GM18519 (cell line): ENCODE measurements at regions not wholly inside any gene's neighbourhood (a gene's known extent, or its start where the extent isn't known, plus 50 kb on each side); places are given as distances from the start of the nearest gene placed in this dataset.

Experiments used
- ATAC-seq: cut with Tn5 transposase; IDR thresholded peaks from one replicate; pipeline ENCODE4 v1.9.1; 2021; ENCODE audit warnings: mild to moderate bottlenecking, moderate library complexity; ENCODE audit not compliant: unreplicated experiment, low FRiP score

DNA sequence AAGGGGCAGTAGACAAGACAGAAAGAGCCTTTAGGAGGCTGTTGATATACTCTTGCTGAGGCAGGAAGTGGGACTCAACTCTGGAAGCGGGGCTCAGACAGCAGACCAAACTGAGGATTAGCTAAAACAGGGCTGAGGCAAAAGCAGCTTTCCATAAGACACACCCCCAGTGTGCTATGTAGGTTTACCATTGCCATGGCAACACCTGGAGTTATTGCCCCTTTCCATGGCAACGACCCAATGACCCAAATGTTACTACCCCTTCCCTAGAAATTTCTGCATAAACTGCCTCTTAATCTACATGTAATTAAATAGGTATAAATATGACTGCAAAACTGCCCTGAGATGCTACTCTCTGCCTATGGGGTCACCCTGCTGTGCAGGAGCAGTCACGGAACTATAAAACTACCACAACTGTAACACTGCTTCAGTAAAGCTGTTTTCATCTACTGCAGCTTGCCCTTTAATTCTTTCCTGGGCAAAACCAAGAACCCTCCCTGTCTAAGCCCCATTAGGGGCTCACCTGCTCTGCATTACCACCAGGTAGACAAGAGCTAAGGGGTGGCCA lies 348.4 kb upstream of the PODXL start:
- no peak for ATAC-seq

DNA sequence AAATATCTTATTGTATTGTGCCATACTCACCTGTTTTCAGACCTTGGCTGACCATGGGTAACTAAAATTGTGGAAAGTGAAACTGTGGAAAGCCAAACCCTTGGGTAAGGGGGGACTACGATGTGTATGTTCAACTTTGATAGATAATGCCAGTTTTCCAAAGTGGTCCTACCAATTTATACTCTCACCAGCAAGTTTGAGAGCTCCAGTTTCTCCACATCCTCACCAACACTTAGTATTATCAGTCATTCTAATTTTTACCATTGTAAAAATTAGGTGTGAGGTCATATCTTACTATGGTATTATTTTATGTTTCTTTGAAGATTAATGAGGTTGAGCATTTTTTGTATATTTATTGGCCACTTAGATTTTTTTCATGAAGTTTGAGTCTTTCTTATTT lies 346.9 kb upstream of the PODXL start:
- ATAC-seq, result no peak

DNA sequence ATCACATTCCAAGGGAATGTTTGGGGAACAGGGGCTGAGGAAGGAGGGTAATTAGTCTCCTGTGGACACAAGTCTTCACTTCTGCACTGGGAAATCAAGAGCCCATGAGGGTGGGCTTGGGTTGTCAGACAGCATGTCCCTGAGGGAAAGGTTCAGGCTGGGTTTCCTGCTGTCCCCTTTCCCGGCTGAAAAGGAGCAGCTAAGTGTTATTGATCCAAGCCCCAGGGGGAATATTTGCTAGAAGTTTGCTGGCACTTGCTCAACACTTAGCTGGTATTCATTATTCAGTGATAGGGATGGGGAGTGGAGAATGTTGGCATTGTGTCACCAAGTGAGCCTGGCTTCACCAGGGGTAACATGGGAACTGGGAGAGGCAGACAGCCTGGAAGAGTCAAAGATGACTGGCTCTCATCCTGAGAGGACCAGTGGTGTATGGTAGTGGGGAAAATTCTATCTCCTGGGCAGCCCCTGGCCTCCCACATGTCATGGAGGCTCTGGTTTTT lies 344.4 kb upstream of the PODXL start:
- ATAC-seq, result no peak

DNA sequence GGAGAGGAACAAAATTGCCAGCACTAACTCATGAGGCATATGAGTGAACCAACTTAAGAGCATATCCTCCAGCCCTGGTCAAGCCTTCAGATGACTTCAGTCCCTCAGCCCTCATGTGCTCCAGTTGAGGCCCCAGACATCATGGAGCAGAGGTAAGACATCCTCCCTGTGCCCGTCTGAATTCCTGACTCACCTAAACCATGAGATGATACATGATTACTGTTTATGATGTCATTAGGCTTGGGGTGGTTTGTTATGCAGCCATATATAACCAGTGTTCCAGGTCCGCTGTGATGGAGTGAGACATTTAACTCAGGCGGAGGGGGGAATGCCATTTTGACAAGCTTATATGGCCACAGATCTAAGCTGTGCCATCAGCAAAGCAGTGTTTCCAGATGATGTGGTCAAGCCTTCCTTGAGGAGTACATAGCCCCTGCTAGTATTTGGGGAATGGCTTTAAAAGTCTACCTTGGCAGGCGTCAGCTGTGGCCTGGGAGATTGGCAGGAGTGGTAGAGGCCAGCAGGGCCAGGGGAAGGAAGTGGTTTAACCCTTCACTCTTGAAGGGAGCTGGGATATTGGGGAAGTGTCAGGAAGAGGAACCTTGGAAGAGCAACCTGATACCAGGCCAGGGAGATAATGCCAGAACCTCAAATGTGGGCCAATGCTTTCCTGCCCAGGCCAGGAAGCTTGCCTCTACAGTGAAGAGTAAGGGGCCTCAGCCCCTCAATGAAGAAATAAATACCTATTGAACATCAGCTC lies 343.0 kb upstream of the PODXL start:
- ATAC-seq, result no peak

DNA sequence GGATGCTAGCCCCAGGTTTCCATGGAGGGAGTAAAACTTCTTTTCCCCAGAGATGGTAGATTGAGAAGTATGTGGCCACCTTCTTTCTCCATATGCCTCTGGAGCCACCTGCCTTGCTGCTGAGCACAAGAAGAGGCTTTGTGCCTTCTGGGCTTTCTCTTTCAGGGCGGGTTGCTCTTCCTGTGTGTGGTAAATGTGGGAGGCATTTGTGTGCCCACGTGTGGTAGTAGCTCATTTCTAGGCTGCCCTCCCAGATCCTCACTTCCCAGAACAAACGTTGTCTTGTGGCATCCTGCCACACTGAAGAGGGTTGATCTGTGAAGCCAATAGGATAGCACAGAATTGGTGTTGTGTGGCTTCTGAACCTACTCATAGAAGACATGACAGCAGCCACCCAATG lies 342.0 kb upstream of the PODXL start:
- no peak for ATAC-seq

DNA sequence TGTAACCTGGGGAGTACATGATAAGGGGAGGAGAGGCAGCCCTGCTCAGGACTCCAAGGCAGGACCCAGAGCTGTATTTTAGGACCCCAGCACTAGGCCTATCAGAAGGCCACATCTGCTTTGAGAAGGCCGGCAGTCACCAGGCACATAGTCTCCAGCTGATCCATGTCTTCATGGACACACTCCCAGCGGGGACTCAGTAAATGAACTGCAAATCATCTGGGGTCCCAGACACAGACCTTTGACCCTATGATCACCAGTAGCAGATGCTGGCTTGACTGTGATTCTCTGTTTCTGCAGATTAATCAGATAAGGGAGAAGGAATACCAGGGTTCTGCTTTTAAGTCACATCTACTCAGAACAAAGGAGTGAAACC lies 341.4 kb upstream of the PODXL start:
- ATAC-seq, result no peak

DNA sequence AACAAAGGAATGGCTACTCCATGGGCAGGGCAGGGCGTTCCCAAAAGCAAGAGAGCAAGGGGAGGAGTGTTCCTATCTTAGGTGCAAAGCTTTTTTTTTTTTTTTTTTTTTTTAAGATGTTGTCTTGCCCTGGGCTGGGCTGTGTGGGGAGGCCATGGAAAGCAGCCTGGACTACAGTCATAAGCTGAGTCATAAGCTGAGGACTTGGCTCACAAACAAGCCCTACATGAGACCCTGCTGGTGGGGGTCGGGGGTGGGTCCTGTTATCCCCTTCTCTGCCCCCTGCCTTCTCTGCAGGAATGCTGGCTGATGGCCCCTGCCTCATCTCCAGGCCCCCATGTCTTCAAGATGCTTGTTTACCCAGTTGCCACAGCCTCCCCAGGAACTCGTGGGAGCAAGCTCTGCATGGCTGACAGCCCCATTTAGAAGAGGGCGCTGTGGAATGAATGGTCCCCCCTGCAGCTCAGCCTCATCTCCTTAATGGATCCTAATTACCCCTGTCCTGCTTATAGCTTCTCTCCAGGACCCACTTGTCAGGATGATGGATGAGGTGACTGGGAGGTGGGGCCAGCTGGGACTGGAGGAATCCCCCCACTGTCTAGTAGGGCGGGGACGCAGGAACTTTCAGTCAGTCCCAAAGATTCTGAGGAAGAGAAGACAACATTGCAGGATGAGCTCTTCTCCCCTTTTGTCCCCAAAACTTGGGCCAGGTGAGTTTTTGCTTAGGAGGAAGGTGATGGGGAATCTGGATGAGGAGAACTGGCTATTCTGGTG lies 340.8 kb upstream of the PODXL start:
- no peak for ATAC-seq

DNA sequence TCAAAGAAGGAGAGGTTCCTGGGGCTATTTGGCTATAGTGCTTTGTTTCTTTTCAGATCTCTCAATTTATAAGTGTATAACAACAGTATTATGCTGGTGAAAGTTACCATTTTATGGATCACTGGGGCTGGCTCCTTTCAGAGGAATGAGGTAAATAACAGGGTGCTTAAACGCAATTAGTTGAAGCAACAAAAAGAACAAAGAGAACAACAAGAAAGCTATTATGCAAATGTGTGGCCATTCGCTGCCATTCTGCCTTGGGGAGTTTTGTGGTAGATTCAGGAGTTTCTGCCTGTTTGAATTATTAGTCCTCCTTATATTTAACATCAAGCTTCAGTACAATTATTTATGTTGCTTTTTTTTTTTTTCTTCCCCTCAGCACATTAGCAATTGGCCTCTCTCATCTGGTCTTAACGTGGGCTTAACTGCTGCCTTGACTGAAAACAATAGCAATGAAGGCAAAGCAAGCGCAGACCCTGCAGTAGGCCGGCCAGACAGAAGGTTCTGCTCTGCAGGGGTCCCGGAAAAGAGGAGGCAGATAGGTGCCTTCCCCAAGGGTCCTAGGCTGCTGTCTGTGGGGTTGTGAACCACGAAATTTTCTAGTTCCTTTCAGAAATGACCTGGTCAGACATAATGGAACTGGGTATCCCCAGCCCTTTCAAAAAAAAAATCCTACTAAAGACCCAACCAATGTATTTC lies 339.9 kb upstream of the PODXL start:
- no peak for ATAC-seq

DNA sequence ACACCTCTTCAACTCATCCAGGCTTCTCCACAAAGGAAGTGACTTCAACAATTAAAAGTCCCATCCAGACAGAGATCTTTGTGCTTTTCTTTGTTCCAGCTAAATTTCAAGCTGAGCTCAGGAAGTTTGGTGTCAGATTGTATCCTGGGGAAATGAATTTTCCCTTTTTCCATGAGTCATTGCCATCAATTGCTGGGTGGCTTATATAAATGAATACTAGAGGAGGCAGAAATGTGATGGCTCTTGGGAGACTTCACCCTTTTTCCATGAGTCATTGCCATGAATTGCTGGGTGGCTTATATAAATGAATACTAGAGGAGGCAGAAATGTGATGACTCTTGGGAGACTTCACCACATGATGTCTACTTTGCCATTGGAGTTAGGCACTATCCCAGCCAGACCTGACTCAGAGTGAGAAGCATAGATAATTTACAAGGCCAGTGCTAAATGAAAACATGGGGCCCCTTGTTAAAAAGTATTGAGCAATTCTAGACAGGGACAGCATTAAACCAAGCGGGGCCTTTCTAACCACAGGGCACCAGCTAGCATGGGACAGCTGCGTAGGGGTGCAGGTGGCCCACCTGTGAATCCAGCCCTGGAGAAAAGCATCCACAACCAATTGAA lies 339.2 kb upstream of the PODXL start:
- no peak for ATAC-seq

DNA sequence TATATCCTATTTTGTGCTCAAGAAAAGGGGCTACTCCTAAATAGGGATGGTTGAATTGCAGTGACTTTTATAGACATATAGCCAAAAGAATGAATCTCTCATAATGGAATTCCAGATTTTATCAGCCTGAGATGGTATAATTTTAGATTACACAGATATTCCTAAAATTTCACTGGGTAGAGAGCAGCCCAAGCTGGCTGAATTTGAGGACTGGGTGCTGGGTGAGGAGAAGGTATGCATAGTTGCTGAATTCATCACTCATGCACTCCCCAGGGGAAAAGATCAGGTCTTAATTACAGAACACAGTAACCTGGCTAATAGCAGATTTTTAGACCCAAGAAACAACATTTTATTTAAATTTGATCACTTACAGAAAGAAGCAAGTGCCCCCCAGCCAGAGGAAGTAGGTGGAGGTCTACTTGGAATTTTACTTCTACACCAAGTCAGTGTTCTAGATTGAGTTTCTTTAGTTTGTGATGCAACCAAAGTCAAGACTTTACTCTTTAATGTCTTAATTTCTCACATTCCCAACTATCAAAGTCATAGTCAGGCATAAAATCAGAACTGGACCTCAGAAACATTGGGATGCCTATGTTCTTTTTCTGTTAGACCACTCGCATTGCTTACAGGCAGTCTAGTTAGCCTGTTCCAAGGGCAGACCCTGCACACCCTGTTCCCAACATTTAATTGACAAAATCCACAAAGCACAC lies 337.4 kb upstream of the PODXL start:
- ATAC-seq, result no peak

DNA sequence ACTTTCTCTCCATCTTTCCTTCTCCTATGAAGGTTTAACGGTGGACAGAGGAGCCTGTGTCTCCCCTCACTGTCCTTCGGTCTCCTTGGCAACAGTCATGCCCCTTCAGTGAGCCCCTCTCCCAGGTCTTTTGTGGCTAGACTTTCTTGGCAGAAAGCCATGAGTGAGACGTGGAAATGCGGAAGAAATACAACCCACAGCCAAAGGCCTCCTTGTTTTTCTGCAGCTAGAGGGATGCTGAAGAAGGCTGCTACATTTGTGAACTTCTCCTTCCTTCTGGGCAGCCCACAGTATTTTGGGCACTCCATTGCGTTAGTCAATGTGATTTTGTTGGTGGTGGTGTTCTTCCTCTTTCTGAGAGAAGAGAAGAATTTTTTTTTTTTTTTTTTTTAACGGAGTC lies 333.7 kb upstream of the PODXL start:
- no peak for ATAC-seq

DNA sequence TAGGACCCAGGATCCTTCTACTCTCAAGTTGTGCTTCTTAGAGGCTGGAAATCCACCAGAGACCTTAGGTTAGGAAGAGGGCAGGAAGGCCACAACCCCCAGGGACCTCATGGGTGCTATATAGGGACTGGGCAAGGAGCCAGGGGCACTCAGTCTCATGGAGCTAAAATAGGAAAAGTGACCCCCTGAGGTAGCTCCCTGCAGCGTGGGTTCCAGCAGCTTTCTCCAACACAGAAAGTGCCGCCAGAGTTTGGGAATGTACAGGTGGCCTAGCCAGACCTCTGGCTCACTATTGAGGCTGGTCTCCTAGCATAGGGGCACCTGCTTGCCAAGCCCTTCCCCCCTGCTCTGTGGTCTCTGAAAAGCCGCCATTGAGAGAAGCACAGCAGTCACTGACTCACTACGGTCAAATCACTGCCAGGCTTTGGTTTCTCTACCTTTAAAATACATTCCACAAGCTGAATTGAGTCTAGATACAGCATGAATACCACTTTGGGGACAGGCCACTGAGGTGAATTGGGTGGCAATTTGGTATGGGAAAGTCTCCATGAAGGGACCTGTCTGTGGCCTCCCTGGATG lies 333.2 kb upstream of the PODXL start:
- ATAC-seq, result no peak

DNA sequence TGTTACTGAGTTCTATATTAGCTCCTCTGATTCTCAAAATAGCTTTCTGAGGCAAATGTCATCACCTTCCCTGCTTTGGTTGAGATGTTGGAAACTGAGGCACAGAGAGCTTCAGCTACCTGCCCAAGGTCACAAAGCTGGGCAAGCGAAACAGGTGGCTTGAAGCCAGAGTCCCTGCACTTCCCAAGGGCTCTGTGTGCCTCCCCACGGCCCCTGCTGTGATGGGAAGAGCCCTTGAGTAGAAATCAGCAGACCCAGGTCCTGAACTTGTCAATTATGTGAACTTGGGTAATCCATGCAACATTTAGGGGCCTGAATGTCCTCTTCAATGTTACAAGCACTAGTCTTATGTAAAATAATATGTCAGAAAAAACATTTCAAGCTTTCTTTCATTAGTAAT lies 327.3 kb upstream of the PODXL start:
- no peak for ATAC-seq

DNA sequence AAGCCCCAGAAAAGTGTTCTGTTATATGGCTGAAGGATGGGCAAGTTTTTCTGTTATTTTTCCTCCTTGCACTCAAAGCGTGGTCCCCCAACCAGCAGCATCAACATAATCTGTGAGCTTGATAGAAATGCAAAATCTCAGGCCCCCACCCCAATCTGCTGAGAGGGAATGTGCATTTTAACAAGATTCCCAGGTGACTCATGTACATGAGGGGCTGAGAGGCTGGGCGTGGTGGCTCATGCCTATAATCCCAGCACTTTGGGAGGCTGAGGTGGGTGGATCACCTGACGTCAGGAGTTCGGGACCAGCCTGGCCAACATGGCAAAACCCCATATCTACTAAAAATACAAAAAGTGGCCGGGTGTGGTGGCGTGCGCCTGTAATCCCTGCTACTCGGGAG lies 326.8 kb upstream of the PODXL start:
- no peak for ATAC-seq

DNA sequence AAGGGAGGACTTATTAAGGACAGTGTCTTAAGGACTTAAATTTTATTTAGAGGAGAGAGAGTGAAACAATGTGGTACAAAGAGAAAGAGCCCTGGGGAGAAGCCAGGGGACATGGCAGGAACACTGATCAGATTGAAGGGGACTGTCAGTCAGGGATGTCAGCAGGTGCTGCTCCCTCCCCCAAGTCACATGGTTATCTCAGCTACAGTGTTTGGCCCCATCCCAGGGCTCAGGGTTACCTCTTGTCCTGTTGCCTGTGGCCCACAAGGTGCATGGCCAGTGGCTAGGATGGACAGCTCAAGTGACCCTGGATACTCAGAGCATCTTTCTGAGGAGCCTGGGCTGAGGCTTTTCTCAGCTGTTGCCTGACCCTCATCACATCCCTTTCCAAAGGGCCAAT lies 325.9 kb upstream of the PODXL start:
- ATAC-seq, result no peak

DNA sequence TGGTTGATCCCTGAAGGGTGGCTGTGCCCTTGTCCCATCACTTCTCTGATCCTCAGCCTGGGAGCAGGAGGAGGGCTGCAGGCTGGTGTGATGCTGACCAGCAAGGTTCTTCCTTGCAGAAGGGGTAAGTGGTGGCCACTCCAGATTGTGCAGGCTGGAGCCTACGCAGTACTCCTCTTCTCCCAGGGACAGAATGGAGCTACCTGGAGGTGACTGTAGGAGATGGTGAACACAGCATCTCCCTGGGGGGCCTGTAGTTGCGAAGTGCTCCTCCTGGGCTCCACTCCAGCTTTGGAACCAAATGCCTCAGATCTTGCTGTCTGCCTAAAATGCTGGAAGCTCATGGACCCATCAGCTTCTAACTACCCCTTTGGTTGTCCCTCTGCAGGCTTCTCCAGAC lies 323.6 kb upstream of the PODXL start:
- ATAC-seq, result no peak

DNA sequence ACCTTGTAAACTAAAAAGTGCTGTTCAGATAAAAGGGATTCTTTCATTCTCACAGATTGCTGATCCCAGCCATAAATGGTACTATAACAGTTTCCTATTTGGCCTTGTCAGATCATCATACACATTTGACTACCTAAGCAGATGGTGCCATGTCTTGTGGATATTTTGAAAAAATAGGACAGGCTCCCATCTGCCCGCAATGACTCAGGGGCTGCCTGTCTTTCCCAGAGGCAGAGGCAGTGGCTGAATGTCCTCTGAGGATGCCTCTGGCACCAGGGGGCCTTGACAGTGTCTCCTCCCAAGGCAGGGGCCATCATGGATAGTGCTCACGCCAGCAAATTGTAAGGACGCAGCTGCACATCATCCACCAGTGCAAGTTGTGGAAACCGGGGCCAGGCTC lies 323.0 kb upstream of the PODXL start:
- no peak for ATAC-seq

DNA sequence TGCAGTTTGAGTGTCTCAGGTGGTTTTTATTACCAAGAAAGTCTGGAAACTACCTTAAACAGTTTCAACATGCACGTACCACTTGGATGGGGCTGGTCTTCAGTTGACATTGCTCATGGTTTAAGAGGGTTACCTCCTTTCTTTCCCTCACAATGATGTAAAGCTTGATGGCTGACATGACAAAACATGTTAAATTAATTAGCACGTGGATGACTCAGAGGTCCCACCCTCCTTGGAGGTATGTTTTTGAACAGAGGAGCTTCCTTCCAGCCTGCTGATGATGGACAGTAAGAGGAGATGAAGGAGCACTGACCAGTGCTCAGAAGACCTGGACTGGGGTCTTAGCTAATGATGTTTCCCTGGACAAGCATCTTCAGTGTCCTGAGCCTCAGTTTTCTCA lies 322.3 kb upstream of the PODXL start:
- no peak for ATAC-seq

DNA sequence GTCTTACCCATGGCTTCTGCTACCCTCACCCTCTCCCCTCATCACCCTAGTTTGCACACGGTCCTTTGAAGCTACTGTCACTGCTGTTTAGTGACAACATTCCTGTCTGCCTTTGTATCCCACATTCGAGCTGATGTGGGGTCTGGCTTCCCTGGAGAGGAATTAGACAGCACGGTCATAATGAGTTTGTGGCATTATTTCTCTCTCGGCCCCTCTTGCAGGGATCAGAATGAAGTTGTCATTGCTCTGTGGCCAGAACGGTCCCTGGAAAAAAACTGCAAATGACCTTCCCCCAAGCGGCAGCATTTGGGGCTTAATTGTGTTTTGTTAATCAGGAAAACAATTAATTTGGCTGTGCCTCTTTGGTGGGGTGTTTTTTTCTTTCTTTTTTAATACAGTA lies 317.2 kb upstream of the PODXL start:
- ATAC-seq, result no peak

DNA sequence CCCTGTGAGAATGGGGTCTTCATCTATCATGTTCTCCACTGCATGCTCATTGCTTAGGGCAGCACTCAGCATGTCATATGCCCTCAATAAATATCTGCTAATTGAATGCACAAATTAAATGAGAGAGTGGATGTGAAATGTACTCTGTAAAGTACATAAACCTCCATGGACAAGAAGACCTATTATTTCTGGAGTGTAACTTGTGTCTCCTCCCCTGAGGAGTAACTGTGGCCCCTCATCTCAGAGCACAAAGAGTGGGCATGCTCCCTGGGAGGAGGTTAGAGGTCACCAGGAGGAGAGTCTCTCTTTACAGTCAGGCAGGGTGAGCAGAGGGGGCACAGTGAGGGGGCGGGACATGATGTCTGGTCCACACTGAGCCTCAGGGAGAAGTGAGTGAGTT lies 313.6 kb upstream of the PODXL start:
- ATAC-seq, result no peak
